ENCODE measurements at regions not wholly inside any gene's neighbourhood (a gene's known extent, or its start where the extent isn't known, plus 50 kb on each side); places are given as distances from the start of the nearest gene placed in this dataset.

DNA sequence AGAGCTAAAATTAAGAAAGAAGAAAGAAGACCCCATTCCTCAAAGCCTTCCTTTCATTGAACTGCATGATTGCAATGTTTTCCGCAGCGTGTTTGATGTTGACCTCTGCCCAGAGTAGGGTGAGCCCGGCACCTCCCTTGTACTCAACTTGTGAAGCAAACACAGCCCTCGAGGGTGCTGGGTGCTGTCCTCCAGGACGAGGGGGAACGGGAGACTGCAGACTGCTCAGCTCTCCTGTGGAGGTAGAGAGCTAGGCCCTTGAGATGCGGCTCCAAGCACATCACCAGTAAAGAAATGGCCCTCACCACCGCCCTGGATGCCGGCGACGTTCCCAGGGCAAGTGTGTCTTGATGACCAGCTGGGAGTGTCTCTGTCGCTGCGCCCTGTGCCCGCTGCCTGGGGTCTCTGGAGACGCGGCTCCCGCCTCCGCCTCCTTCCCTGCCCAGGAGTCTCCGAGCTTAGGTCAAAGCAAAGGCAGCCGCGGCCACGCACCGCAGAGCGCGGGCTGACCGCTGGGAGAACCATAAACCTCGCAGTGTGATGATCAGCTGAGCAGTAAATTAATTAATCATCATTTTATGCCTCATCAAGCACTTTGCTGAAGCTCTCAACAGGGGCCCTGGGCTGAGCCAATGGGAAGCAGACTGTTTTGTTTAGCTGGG, 108.7 kb downstream of the IRX2 start:
- TF ChIP-seq, protein P1, sequence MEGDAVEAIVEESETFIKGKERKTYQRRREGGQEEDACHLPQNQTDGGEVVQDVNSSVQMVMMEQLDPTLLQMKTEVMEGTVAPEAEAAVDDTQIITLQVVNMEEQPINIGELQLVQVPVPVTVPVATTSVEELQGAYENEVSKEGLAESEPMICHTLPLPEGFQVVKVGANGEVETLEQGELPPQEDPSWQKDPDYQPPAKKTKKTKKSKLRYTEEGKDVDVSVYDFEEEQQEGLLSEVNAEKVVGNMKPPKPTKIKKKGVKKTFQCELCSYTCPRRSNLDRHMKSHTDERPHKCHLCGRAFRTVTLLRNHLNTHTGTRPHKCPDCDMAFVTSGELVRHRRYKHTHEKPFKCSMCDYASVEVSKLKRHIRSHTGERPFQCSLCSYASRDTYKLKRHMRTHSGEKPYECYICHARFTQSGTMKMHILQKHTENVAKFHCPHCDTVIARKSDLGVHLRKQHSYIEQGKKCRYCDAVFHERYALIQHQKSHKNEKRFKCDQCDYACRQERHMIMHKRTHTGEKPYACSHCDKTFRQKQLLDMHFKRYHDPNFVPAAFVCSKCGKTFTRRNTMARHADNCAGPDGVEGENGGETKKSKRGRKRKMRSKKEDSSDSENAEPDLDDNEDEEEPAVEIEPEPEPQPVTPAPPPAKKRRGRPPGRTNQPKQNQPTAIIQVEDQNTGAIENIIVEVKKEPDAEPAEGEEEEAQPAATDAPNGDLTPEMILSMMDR (IDR thresholded peaks at IDR 0.05) = no peak
- TF ChIP-seq EP300 (IDR thresholded peaks at IDR 0.05) = no peak
- no peak for TF ChIP-seq POLR2AphosphoS5 (IDR thresholded peaks at IDR 0.05)
- no peak for TF ChIP-seq POLR2A (IDR thresholded peaks at IDR 0.05)
